IPS DF 19.7 (cell line): ENCODE measurements at regions not wholly inside any gene's neighbourhood (a gene's known extent, or its start where the extent isn't known, plus 50 kb on each side); places are given as distances from the start of the nearest gene placed in this dataset.

Experiments
- DNase-seq: peaks from one replicate; pipeline ENCODE4 v3.0.0-alpha.2; 2013; ENCODE audit warnings: low read depth, low spot score

GRCh38 chr14:99041820-99042174 is 230.2 kb downstream of the BCL11B start:
- DNase-seq, result no peak

GRCh38 chr14:99042381-99043266 is 229.4 kb downstream of the BCL11B start:
- DNase-seq, result no peak

GRCh38 chr14:99043267-99043615 is 228.8 kb downstream of the BCL11B start:
- no peak for DNase-seq

GRCh38 chr14:99043756-99044155 is 228.2 kb downstream of the BCL11B start:
- no peak for DNase-seq

- DNase-seq, result no peak
These were observed 224.5 kb downstream of the BCL11B start for GRCh38 chr14:99047441-99048031.

GRCh38 chr14:99050309-99050708 is 221.7 kb downstream of the BCL11B start:
- DNase-seq, result no peak

GRCh38 chr14:99052467-99052866 is 219.5 kb downstream of the BCL11B start:
- DNase-seq, result no peak

- DNase-seq, result no peak
These were observed 217.0 kb downstream of the BCL11B start for GRCh38 chr14:99055019-99055418.

GRCh38 chr14:99055816-99056215 is 216.2 kb downstream of the BCL11B start:
- DNase-seq, result no peak

GRCh38 chr14:99057576-99058083 is 214.4 kb downstream of the BCL11B start:
- DNase-seq, result no peak

GRCh38 chr14:99058542-99058941 is 213.5 kb downstream of the BCL11B start:
- DNase-seq, result no peak

- DNase-seq, result no peak
These were observed 209.8 kb downstream of the BCL11B start for GRCh38 chr14:99062216-99062615.

GRCh38 chr14:99062772-99063418 is 209.1 kb downstream of the BCL11B start:
- no peak for DNase-seq

- no peak for DNase-seq
These were observed 208.3 kb downstream of the BCL11B start for GRCh38 chr14:99063620-99064225.

- no peak for DNase-seq
These were observed 207.6 kb downstream of the BCL11B start for GRCh38 chr14:99064262-99064954.

- DNase-seq, result no peak
These were observed 206.4 kb downstream of the BCL11B start for GRCh38 chr14:99065551-99065950.

- DNase-seq, result no peak
These were observed 205.6 kb downstream of the BCL11B start for GRCh38 chr14:99066378-99066777.

- DNase-seq, result no peak
These were observed 204.7 kb downstream of the BCL11B start for GRCh38 chr14:99067141-99067920.

- DNase-seq, result no peak
These were observed 204.1 kb downstream of the BCL11B start for GRCh38 chr14:99067927-99068326.

- no peak for DNase-seq
These were observed 202.1 kb downstream of the BCL11B start for GRCh38 chr14:99069946-99070345.

GRCh38 chr14:99072433-99072832 is 199.6 kb downstream of the BCL11B start:
- no peak for DNase-seq
